ENCODE measurements at regions not wholly inside any gene's neighbourhood (a gene's known extent, or its start where the extent isn't known, plus 50 kb on each side); places are given as distances from the start of the nearest gene placed in this dataset.

DNA sequence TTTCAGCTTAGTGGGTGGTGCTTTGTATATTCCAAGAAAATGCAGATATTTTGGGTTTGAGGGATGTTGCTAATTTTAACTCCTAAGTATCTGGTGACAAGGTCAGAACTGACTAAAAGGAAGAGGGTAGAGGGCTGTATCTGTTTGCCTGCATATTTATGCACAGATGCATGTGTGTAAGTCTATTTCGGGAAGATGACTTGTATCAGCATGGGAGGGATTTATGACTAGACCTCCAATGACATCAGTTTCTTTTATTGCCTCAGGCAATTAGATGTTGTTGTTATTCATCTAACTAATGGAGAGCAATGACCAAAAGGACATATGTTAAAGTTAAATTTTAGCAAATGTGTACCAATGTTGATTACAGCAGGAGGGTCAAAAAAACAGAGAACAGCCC lies 734.3 kb downstream of the QKI start:
- Histone ChIP-seq H3K4me2 (ENCODE audit: low read length) (no peak overlapping the region), H3K4me3 (ENCODE audit: low read length) (no peak overlapping the region), H3K9me2 (replicated peaks; ENCODE audit: control insufficient read depth, low read length) (no peaks in the 10 kb centered on the region), H3K79me2 (ENCODE audit: control insufficient read depth, low read length) (no peaks in the 10 kb centered on the region), H3K27ac (ENCODE audit: low read depth, low read length) (no peak overlapping the region), H4K20me1 (ENCODE audit: control insufficient read depth, insufficient read depth, low read depth, low read length) (no peaks in the 10 kb centered on the region), H3K36me3 (ENCODE audit: control insufficient read depth, low read length) (no peaks in the 10 kb centered on the region), H3K4me1 (ENCODE audit: control insufficient read depth, low read length) (no peaks in the 10 kb centered on the region), H3F3A (ENCODE audit: control insufficient read depth, insufficient read depth) (no peaks in the 10 kb centered on the region), H3K27me3 (ENCODE audit: control insufficient read depth, low read length) (no peaks in the 10 kb centered on the region), H3K9me3 (ENCODE audit: control insufficient read depth, insufficient read depth, low read length) (no peaks in the 10 kb centered on the region)
- TF ChIP-seq, protein P1, sequence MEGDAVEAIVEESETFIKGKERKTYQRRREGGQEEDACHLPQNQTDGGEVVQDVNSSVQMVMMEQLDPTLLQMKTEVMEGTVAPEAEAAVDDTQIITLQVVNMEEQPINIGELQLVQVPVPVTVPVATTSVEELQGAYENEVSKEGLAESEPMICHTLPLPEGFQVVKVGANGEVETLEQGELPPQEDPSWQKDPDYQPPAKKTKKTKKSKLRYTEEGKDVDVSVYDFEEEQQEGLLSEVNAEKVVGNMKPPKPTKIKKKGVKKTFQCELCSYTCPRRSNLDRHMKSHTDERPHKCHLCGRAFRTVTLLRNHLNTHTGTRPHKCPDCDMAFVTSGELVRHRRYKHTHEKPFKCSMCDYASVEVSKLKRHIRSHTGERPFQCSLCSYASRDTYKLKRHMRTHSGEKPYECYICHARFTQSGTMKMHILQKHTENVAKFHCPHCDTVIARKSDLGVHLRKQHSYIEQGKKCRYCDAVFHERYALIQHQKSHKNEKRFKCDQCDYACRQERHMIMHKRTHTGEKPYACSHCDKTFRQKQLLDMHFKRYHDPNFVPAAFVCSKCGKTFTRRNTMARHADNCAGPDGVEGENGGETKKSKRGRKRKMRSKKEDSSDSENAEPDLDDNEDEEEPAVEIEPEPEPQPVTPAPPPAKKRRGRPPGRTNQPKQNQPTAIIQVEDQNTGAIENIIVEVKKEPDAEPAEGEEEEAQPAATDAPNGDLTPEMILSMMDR (IDR thresholded peaks at IDR 0.05; ENCODE audit: low read depth, low read length, poor library complexity, severe bottlenecking) = no peak
- no peak for TF ChIP-seq EZH2phosphoT487 (IDR thresholded peaks at IDR 0.05; ENCODE audit: borderline replicate concordance, low read length)

DNA sequence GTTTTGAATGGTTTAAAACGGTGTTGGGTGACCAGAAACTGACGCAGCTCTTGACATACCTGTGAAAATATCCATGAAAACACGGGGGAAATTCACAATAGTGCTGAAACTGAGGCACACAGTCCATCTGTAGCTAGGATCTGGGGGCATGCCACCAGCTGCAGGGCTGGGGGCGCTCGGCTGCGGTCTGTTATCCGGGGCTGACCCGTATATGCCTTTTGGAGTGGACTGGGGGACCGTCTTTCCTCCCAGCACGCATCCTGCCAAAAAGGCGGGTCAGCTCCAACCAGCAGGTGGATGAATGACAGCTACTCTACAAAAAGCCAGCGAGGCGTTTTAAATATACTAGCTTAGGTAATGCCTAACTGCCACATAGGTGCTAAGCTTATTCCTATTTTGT lies 729.8 kb downstream of the QKI start:
- Histone ChIP-seq H3K4me1 (ENCODE audit: control insufficient read depth, low read length) (no peaks in the 10 kb centered on the region), H3K27me3 (ENCODE audit: control insufficient read depth, low read length) (no peaks in the 10 kb centered on the region), H3K79me2 (ENCODE audit: control insufficient read depth, low read length) (no peaks in the 10 kb centered on the region), H3K9me3 (ENCODE audit: control insufficient read depth, insufficient read depth, low read length) (no peaks in the 10 kb centered on the region), H3K27ac (ENCODE audit: low read depth, low read length) (no peak overlapping the region), H3K36me3 (ENCODE audit: control insufficient read depth, low read length) (no peaks in the 10 kb centered on the region), H4K20me1 (ENCODE audit: control insufficient read depth, insufficient read depth, low read depth, low read length) (no peaks in the 10 kb centered on the region), H3K4me2 (ENCODE audit: low read length) (no peak overlapping the region), H3K9me2 (replicated peaks; ENCODE audit: control insufficient read depth, low read length) (no peaks in the 10 kb centered on the region), H3F3A (ENCODE audit: control insufficient read depth, insufficient read depth) (no peaks in the 10 kb centered on the region), H3K4me3 (ENCODE audit: low read length) (no peak overlapping the region)
- TF ChIP-seq, protein P1 (IDR thresholded peaks at IDR 0.05; ENCODE audit: low read depth, low read length, poor library complexity, severe bottlenecking) = no peak
- no peak for TF ChIP-seq EZH2phosphoT487 (IDR thresholded peaks at IDR 0.05; ENCODE audit: borderline replicate concordance, low read length)

DNA sequence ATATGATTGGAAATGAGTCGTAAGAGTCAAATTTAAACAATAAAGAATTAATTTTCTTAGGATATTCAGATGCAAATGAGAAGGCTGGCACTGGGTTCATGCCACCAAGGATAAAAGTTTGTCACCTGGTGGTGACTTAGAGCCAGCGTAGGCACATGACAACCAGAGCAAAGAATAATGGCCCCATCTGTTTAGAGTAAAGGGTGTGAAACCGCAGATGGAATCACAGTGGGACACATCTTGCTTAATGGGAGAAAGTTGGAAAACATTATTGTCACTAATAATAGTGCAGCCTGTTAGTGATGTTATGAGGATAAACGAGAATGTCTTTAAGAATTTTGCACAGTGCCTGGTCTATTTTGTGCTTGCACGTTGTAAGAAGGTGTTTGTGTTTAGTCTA lies 727.8 kb downstream of the QKI start:
- Histone ChIP-seq H3K27ac (ENCODE audit: low read depth, low read length) (no peak overlapping the region), H4K20me1 (ENCODE audit: control insufficient read depth, insufficient read depth, low read depth, low read length) (no peaks in the 10 kb centered on the region), H3K4me2 (ENCODE audit: low read length) (no peak overlapping the region), H3K27me3 (ENCODE audit: control insufficient read depth, low read length) (no peaks in the 10 kb centered on the region), H3K4me3 (ENCODE audit: low read length) (no peak overlapping the region), H3K36me3 (ENCODE audit: control insufficient read depth, low read length) (no peaks in the 10 kb centered on the region), H3K9me3 (ENCODE audit: control insufficient read depth, insufficient read depth, low read length) (no peaks in the 10 kb centered on the region), H3K4me1 (ENCODE audit: control insufficient read depth, low read length) (no peaks in the 10 kb centered on the region), H3K79me2 (ENCODE audit: control insufficient read depth, low read length) (no peaks in the 10 kb centered on the region), H3F3A (ENCODE audit: control insufficient read depth, insufficient read depth) (no peaks in the 10 kb centered on the region), H3K9me2 (replicated peaks; ENCODE audit: control insufficient read depth, low read length) (no peaks in the 10 kb centered on the region)
- TF ChIP-seq EZH2phosphoT487 (IDR thresholded peaks at IDR 0.05; ENCODE audit: borderline replicate concordance, low read length) = no peak
- TF ChIP-seq, protein P1 (IDR thresholded peaks at IDR 0.05; ENCODE audit: low read depth, low read length, poor library complexity, severe bottlenecking) = no peak
